SK-N-SH treated with all-trans-retinoic acid at 6 μM for 48 hours (cell line): ENCODE measurements at regions not wholly inside any gene's neighbourhood (a gene's known extent, or its start where the extent isn't known, plus 50 kb on each side); places are given as distances from the start of the nearest gene placed in this dataset.

Source experiments
- ARNTL ChIP-seq: fragments of 450-650 bp; formaldehyde crosslinking; IDR thresholded peaks from 2 replicates; pipeline ENCODE4 v1.5.0; 2020; ENCODE audit warnings: low read depth, mild to moderate bottlenecking, moderate library complexity, borderline replicate concordance
- ESRRG ChIP-seq: fragments of 250-450 bp; sonication (Bioruptor Pico); IDR thresholded peaks from 2 replicates; pipeline ENCODE4 v1.6.1; 2021; ENCODE audit warnings: mild to moderate bottlenecking
- TCF4 ChIP-seq: fragments of 250-450 bp; sonication (Bioruptor Pico); IDR thresholded peaks from 2 replicates; pipeline ENCODE4 v1.8.0; 2021; ENCODE audit warnings: mild to moderate bottlenecking, moderate library complexity, borderline replicate concordance

DNA sequence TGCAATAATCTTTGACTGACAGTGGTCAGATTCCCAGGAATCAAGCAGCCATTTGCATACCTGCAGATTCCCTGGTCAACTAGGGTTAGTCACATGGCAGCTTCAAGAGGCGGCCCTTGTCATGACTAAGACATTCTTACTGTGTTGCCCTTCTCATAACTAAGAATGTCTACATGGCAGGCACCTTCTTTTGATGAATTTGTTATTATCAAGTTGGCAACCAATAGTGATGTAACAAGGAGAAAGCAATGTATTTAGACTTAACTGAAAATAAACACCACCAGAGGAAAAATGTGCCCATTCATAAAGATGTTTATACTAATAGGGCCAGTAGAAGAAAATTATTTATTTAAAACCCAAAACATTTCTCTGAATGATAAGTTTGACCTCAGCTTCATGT lies 215.6 kb downstream of the TLE1 start:
- TF ChIP-seq ESRRG (CRISPR knock-in tag): no peak
- no peak for TF ChIP-seq ARNTL (CRISPR knock-in tag)
- no peak for TF ChIP-seq TCF4 (CRISPR knock-in tag)
